ENCODE measurements at regions not wholly inside any gene's neighbourhood (a gene's known extent, or its start where the extent isn't known, plus 50 kb on each side); places are given as distances from the start of the nearest gene placed in this dataset.

DNA sequence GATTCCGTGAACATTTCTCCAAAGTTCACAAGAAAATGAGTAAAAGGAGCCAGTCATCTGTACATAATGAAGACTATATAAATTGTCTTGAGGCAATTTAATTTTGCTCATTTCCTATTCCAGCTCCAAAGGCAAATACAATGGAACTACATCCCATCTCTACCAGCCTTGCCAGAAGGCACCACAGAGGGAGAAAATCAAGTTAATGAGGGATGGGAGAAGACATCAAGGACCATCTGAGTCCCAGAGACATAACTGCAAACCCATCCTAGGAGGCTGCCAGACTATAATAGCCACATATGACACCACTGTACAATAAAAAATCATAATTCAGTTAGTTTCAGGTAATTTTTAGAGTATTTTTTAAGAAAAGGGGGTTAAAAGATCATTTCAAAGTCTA lies 136.3 kb upstream of the RGMB start:
- TF ChIP-seq SP1 (IDR thresholded peaks at IDR 0.05) (no peak), FOXA1 (IDR thresholded peaks at IDR 0.05) (no peak), ARNT (IDR thresholded peaks at IDR 0.05) (no peak)
